ENCODE measurements at regions not wholly inside any gene's neighbourhood (a gene's known extent, or its start where the extent isn't known, plus 50 kb on each side); places are given as distances from the start of the nearest gene placed in this dataset.

GRCh38 chr5:89908876-89909275 lies 500.7 kb downstream of the CETN3 start:
- DNase-seq = no peak

- DNase-seq = no peak
These were observed 505.1 kb downstream of the CETN3 start for GRCh38 chr5:89904442-89904841.

- DNase-seq = no peak
These were observed 507.6 kb downstream of the CETN3 start for GRCh38 chr5:89901983-89902382.

- no peak for DNase-seq
These were observed 508.2 kb downstream of the CETN3 start for GRCh38 chr5:89901346-89901745.

GRCh38 chr5:89900346-89900745 lies 509.2 kb downstream of the CETN3 start:
- DNase-seq = no peak

- DNase-seq = no peak
These were observed 510.0 kb downstream of the CETN3 start for GRCh38 chr5:89899559-89899958.

GRCh38 chr5:89893546-89893945 lies 516.0 kb downstream of the CETN3 start:
- no peak for DNase-seq

GRCh38 chr5:89885670-89886069 lies 523.9 kb downstream of the CETN3 start:
- DNase-seq = no peak

GRCh38 chr5:89883967-89884366 lies 525.6 kb downstream of the CETN3 start:
- DNase-seq = no peak

- peak; percentile 20 for DNase-seq
These were observed 531.1 kb downstream of the CETN3 start for GRCh38 chr5:89878140-89879132.

GRCh38 chr5:89871906-89872305 lies 537.6 kb downstream of the CETN3 start:
- DNase-seq = no peak

- DNase-seq = no peak
These were observed 540.2 kb downstream of the CETN3 start for GRCh38 chr5:89869346-89869745.

GRCh38 chr5:89866410-89866809 lies 543.1 kb downstream of the CETN3 start:
- DNase-seq = no peak

- no peak for DNase-seq
These were observed 544.6 kb downstream of the CETN3 start for GRCh38 chr5:89864941-89865340.

GRCh38 chr5:89857790-89858189 lies 551.8 kb downstream of the CETN3 start:
- DNase-seq = no peak

GRCh38 chr5:89855417-89855816 lies 554.1 kb downstream of the CETN3 start:
- no peak for DNase-seq

GRCh38 chr5:89851911-89852310 lies 557.6 kb downstream of the CETN3 start:
- DNase-seq = no peak

GRCh38 chr5:89850513-89850865 lies 559.1 kb downstream of the CETN3 start:
- DNase-seq = no peak

- no peak for DNase-seq
These were observed 559.6 kb downstream of the CETN3 start for GRCh38 chr5:89849830-89850512.

GRCh38 chr5:89847743-89848142 lies 561.8 kb downstream of the CETN3 start:
- DNase-seq = no peak

- DNase-seq = no peak
These were observed 565.0 kb downstream of the CETN3 start for GRCh38 chr5:89844548-89844947.

GRCh38 chr5:89842531-89842930 lies 567.0 kb downstream of the CETN3 start:
- no peak for DNase-seq

GRCh38 chr5:89840906-89841305 lies 568.6 kb downstream of the CETN3 start:
- DNase-seq = no peak

- DNase-seq = no peak
These were observed 578.9 kb downstream of the CETN3 start for GRCh38 chr5:89830691-89831090.
